ENCODE measurements at regions not wholly inside any gene's neighbourhood (a gene's known extent, or its start where the extent isn't known, plus 50 kb on each side); places are given as distances from the start of the nearest gene placed in this dataset.
A peak's percentile ranks its signal among the peaks of the same experiment; 100 is the strongest.

- WGBS, 3 donors: 65 to 68% (median 65%) methylated on average over 4 of the region's 4 CpGs
- Histone ChIP-seq H3K27ac (ENCODE audit: low read depth in 1 of 3, low read length in 2 of 3) (no peak overlapping the region), H3K27me3 (ENCODE audit: control insufficient read depth in 3 of 3, insufficient read depth in 3 of 3, low read length in 3 of 3) (no peaks in the 10 kb centered on the region), H3K9me3 (ENCODE audit: control insufficient read depth in 2 of 2, insufficient read depth in 1 of 2, low read depth in 1 of 2, low read length in 1 of 2) (no peaks in the 10 kb centered on the region), H3K36me3 (ENCODE audit: control insufficient read depth in 3 of 3, insufficient read depth in 2 of 3, low read depth in 1 of 3, low read length in 3 of 3) (no peaks in the 10 kb centered on the region), H3K4me3 (ENCODE audit: low read depth in 1 of 3, low read length in 3 of 3) (no peak overlapping the region), H3K4me1 (ENCODE audit: control insufficient read depth in 3 of 3, insufficient read depth in 2 of 3, low read depth in 1 of 3, low read length in 2 of 3) (no peaks in the 10 kb centered on the region)
- FAIRE-seq: no peak
- no peak for DNase-seq
Observed at GRCh38 chr5:39826051-39826450, 401.3 kb upstream of the DAB2 start.

- WGBS, 3 donors: 69 to 80% (median 69%) methylated on average over 3 of the region's 3 CpGs
- FAIRE-seq: no peak
- Histone ChIP-seq H3K4me3 (ENCODE audit: low read depth in 1 of 3, low read length in 3 of 3) (no peak overlapping the region), H3K27me3 (ENCODE audit: control insufficient read depth in 3 of 3, insufficient read depth in 3 of 3, low read length in 3 of 3) (no peaks in the 10 kb centered on the region), H3K36me3 (ENCODE audit: control insufficient read depth in 3 of 3, insufficient read depth in 2 of 3, low read depth in 1 of 3, low read length in 3 of 3) (no peaks in the 10 kb centered on the region), H3K4me1 (ENCODE audit: control insufficient read depth in 3 of 3, insufficient read depth in 2 of 3, low read depth in 1 of 3, low read length in 2 of 3) (no peaks in the 10 kb centered on the region), H3K27ac (ENCODE audit: low read depth in 1 of 3, low read length in 2 of 3) (no peak overlapping the region), H3K9me3 (ENCODE audit: control insufficient read depth in 2 of 2, insufficient read depth in 1 of 2, low read depth in 1 of 2, low read length in 1 of 2) (no peaks in the 10 kb centered on the region)
- DNase-seq: no peak
Observed at GRCh38 chr5:39825301-39825700, 400.5 kb upstream of the DAB2 start.

- DNase-seq (no peak), FAIRE-seq (no peak)
- H3K9me3 ChIP-seq (ENCODE audit: control insufficient read depth in 2 of 2, insufficient read depth in 1 of 2, low read depth in 1 of 2, low read length in 1 of 2): no peaks in the 10 kb centered on the region
- 88 to 100% (median 92%) methylated on average over 1 of the region's 1 CpG for WGBS, 3 donors
- no peaks in the 10 kb centered on the region for H3K27me3 ChIP-seq (ENCODE audit: control insufficient read depth in 3 of 3, insufficient read depth in 3 of 3, low read length in 3 of 3)
- no peak overlapping the region for H3K27ac ChIP-seq (ENCODE audit: low read depth in 1 of 3, low read length in 2 of 3)
- H3K36me3 ChIP-seq (ENCODE audit: control insufficient read depth in 3 of 3, insufficient read depth in 2 of 3, low read depth in 1 of 3, low read length in 3 of 3): no peaks in the 10 kb centered on the region
- H3K4me1 ChIP-seq (ENCODE audit: control insufficient read depth in 3 of 3, insufficient read depth in 2 of 3, low read depth in 1 of 3, low read length in 2 of 3): no peaks in the 10 kb centered on the region
- no peak overlapping the region for H3K4me3 ChIP-seq (ENCODE audit: low read depth in 1 of 3, low read length in 3 of 3)
Observed at GRCh38 chr5:39822020-39822419, 397.2 kb upstream of the DAB2 start.

- no peak for FAIRE-seq
- Histone ChIP-seq H3K4me1 (ENCODE audit: control insufficient read depth in 3 of 3, insufficient read depth in 2 of 3, low read depth in 1 of 3, low read length in 2 of 3) (peaks cover 0 to 4% (median 0%) of the 10 kb centered on the region in 3 donors), H3K9me3 (ENCODE audit: control insufficient read depth in 2 of 2, insufficient read depth in 1 of 2, low read depth in 1 of 2, low read length in 1 of 2) (no peaks in the 10 kb centered on the region), H3K27me3 (ENCODE audit: control insufficient read depth in 3 of 3, insufficient read depth in 3 of 3, low read length in 3 of 3) (no peaks in the 10 kb centered on the region), H3K4me3 (ENCODE audit: low read depth in 1 of 3, low read length in 3 of 3) (no peak overlapping the region), H3K36me3 (ENCODE audit: control insufficient read depth in 3 of 3, insufficient read depth in 2 of 3, low read depth in 1 of 3, low read length in 3 of 3) (no peaks in the 10 kb centered on the region), H3K27ac (ENCODE audit: low read depth in 1 of 3, low read length in 2 of 3) (no peak overlapping the region)
- DNase-seq: no peak
- WGBS, 3 donors: 83 to 92% (median 89%) methylated on average over 3 of the region's 3 CpGs
Observed at GRCh38 chr5:39816866-39817265, 392.1 kb upstream of the DAB2 start.

GRCh38 chr5:39816156-39816845 is 391.5 kb upstream of the DAB2 start:
- Histone ChIP-seq H3K9me3 (ENCODE audit: control insufficient read depth in 2 of 2, insufficient read depth in 1 of 2, low read depth in 1 of 2, low read length in 1 of 2) (no peaks in the 10 kb centered on the region), H3K27me3 (ENCODE audit: control insufficient read depth in 3 of 3, insufficient read depth in 3 of 3, low read length in 3 of 3) (no peaks in the 10 kb centered on the region), H3K27ac (ENCODE audit: low read depth in 1 of 3, low read length in 2 of 3) (no peak overlapping the region), H3K36me3 (ENCODE audit: control insufficient read depth in 3 of 3, insufficient read depth in 2 of 3, low read depth in 1 of 3, low read length in 3 of 3) (no peaks in the 10 kb centered on the region), H3K4me1 (ENCODE audit: control insufficient read depth in 3 of 3, insufficient read depth in 2 of 3, low read depth in 1 of 3, low read length in 2 of 3) (peaks cover 0 to 4% (median 0%) of the 10 kb centered on the region in 3 donors), H3K4me3 (ENCODE audit: low read depth in 1 of 3, low read length in 3 of 3) (no peak overlapping the region)
- DNase-seq (no peak), FAIRE-seq (no peak)
- WGBS, 3 donors: 58 to 66% (median 61%) methylated on average over 5 of the region's 5 CpGs

GRCh38 chr5:39815711-39816110 is 390.9 kb upstream of the DAB2 start:
- DNase-seq: peak; percentile 11 to 61
- FAIRE-seq: no peak
- Histone ChIP-seq H3K4me1 (ENCODE audit: control insufficient read depth in 3 of 3, insufficient read depth in 2 of 3, low read depth in 1 of 3, low read length in 2 of 3) (peaks cover 0 to 4% (median 0%) of the 10 kb centered on the region in 3 donors), H3K4me3 (ENCODE audit: low read depth in 1 of 3, low read length in 3 of 3) (no peak overlapping the region), H3K27ac (ENCODE audit: low read depth in 1 of 3, low read length in 2 of 3) (no peak overlapping the region), H3K9me3 (ENCODE audit: control insufficient read depth in 2 of 2, insufficient read depth in 1 of 2, low read depth in 1 of 2, low read length in 1 of 2) (no peaks in the 10 kb centered on the region), H3K27me3 (ENCODE audit: control insufficient read depth in 3 of 3, insufficient read depth in 3 of 3, low read length in 3 of 3) (no peaks in the 10 kb centered on the region), H3K36me3 (ENCODE audit: control insufficient read depth in 3 of 3, insufficient read depth in 2 of 3, low read depth in 1 of 3, low read length in 3 of 3) (no peaks in the 10 kb centered on the region)
- WGBS, 3 donors: 12 to 38% (median 27%) methylated on average over 2 of the region's 2 CpGs

DNA sequence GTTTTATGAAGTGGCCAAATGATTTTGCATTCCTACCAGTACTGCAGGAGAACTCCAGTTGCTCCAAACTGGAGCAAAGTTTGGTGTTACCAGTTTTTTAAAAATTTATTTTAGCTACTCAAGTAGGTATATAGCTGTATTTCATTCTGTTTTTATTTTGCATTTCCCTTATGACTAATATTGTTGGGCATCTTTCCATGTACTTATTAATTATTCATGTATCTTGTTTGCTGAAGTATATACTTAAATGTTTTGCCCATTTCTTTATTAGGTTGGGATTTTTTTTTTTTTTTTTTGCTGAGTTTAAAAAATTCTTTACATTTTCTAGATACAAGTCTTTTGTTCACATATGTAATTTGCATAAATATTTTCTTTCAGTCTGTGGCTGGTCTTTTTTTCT is 386.6 kb upstream of the DAB2 start:
- no peaks in the 10 kb centered on the region for H3K36me3 ChIP-seq (ENCODE audit: control insufficient read depth in 3 of 3, insufficient read depth in 2 of 3, low read depth in 1 of 3, low read length in 3 of 3)
- H3K27ac ChIP-seq (ENCODE audit: low read depth in 1 of 3, low read length in 2 of 3): no peak overlapping the region
- H3K9me3 ChIP-seq (ENCODE audit: control insufficient read depth in 2 of 2, insufficient read depth in 1 of 2, low read depth in 1 of 2, low read length in 1 of 2): no peaks in the 10 kb centered on the region
- no peak overlapping the region for H3K4me3 ChIP-seq (ENCODE audit: low read depth in 1 of 3, low read length in 3 of 3)
- FAIRE-seq (no peak), DNase-seq (no peak)
- peaks cover 0 to 4% (median 0%) of the 10 kb centered on the region in 3 donors for H3K4me1 ChIP-seq (ENCODE audit: control insufficient read depth in 3 of 3, insufficient read depth in 2 of 3, low read depth in 1 of 3, low read length in 2 of 3)
- H3K27me3 ChIP-seq (ENCODE audit: control insufficient read depth in 3 of 3, insufficient read depth in 3 of 3, low read length in 3 of 3): no peaks in the 10 kb centered on the region

GRCh38 chr5:39808656-39809055 is 383.9 kb upstream of the DAB2 start:
- H3K36me3 ChIP-seq (ENCODE audit: control insufficient read depth in 3 of 3, insufficient read depth in 2 of 3, low read depth in 1 of 3, low read length in 3 of 3): no peaks in the 10 kb centered on the region
- no peak overlapping the region for H3K27ac ChIP-seq (ENCODE audit: low read depth in 1 of 3, low read length in 2 of 3)
- no peaks in the 10 kb centered on the region for H3K27me3 ChIP-seq (ENCODE audit: control insufficient read depth in 3 of 3, insufficient read depth in 3 of 3, low read length in 3 of 3)
- H3K4me1 ChIP-seq (ENCODE audit: control insufficient read depth in 3 of 3, insufficient read depth in 2 of 3, low read depth in 1 of 3, low read length in 2 of 3): no peaks in the 10 kb centered on the region
- no peak for FAIRE-seq
- WGBS, 3 donors: 78 to 90% (median 88%) methylated on average over 6 of the region's 6 CpGs
- no peaks in the 10 kb centered on the region for H3K9me3 ChIP-seq (ENCODE audit: control insufficient read depth in 2 of 2, insufficient read depth in 1 of 2, low read depth in 1 of 2, low read length in 1 of 2)
- DNase-seq: no peak
- no peak overlapping the region for H3K4me3 ChIP-seq (ENCODE audit: low read depth in 1 of 3, low read length in 3 of 3)

- FAIRE-seq: no peak
- 61 to 82% (median 77%) methylated on average over 1 of the region's 1 CpG for WGBS, 3 donors
- Histone ChIP-seq H3K4me3 (ENCODE audit: low read depth in 1 of 3, low read length in 3 of 3) (no peak overlapping the region), H3K27ac (ENCODE audit: low read depth in 1 of 3, low read length in 2 of 3) (no peak overlapping the region), H3K36me3 (ENCODE audit: control insufficient read depth in 3 of 3, insufficient read depth in 2 of 3, low read depth in 1 of 3, low read length in 3 of 3) (no peaks in the 10 kb centered on the region), H3K9me3 (ENCODE audit: control insufficient read depth in 2 of 2, insufficient read depth in 1 of 2, low read depth in 1 of 2, low read length in 1 of 2) (no peaks in the 10 kb centered on the region), H3K27me3 (ENCODE audit: control insufficient read depth in 3 of 3, insufficient read depth in 3 of 3, low read length in 3 of 3) (no peaks in the 10 kb centered on the region), H3K4me1 (ENCODE audit: control insufficient read depth in 3 of 3, insufficient read depth in 2 of 3, low read depth in 1 of 3, low read length in 2 of 3) (no peaks in the 10 kb centered on the region)
- no peak for DNase-seq
Observed at GRCh38 chr5:39801306-39801705, 376.5 kb upstream of the DAB2 start.
